ENCODE measurements at regions not wholly inside any gene's neighbourhood (a gene's known extent, or its start where the extent isn't known, plus 50 kb on each side); places are given as distances from the start of the nearest gene placed in this dataset.
A peak's percentile ranks its signal among the peaks of the same experiment; 100 is the strongest.
"Not testable (repeated sequence)": the region's sequence is repeated elsewhere in the genome, so short reads cannot be mapped to it uniquely, and the experiment has no call there.

DNA sequence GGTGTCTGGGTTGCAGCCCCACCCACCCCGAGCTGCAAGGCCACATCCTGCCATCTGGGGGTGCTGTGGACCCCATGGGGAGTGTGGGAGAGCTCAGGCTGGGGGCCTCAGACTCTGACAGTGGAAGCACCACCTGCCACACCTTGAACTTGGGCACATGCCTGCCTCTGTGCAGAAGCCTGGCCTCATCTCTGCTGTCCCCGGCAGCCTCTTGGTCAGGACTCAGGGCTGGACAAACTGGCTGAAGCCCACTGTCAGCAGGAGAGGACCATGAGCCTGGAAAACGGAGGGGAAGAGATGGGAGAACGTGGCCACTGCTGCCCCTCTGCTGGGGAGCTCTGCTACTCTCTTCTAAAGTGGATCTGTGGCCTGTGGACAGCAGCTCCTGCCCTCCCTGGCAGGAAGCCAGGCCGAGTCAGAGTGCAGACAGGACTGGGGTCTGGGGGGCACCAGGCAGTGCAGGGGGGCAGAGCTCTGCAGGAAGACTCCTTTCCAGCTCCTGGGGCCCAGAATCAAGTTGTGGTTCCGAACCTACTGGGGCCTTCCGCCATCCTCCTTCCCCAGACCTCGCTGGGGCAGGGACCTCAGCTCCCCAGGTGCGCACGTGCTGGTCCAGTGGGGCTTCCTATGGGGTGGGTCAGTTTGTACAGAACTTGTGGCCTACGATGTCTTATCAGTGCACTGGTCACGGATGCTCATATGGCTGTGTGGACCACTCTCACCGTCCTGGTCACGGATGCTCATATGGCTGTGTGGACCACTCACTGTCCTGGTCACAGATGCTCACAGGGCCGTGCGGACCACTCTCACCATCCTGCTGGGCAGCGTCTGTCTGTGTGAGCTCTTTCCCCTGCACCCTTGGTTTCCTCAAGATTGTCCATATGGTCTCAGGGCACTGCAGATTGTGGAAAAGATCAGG is 207.7 kb downstream of the LAT start:
- H3K27me3 ChIP-seq (ENCODE audit: control insufficient read depth, insufficient read depth, low read length): no peaks in the 10 kb centered on the region
- TF ChIP-seq, protein P1, sequence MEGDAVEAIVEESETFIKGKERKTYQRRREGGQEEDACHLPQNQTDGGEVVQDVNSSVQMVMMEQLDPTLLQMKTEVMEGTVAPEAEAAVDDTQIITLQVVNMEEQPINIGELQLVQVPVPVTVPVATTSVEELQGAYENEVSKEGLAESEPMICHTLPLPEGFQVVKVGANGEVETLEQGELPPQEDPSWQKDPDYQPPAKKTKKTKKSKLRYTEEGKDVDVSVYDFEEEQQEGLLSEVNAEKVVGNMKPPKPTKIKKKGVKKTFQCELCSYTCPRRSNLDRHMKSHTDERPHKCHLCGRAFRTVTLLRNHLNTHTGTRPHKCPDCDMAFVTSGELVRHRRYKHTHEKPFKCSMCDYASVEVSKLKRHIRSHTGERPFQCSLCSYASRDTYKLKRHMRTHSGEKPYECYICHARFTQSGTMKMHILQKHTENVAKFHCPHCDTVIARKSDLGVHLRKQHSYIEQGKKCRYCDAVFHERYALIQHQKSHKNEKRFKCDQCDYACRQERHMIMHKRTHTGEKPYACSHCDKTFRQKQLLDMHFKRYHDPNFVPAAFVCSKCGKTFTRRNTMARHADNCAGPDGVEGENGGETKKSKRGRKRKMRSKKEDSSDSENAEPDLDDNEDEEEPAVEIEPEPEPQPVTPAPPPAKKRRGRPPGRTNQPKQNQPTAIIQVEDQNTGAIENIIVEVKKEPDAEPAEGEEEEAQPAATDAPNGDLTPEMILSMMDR (IDR thresholded peaks at IDR 0.05; ENCODE audit: insufficient read depth, low read length, poor library complexity, severe bottlenecking): peak; percentile 17
- H3K36me3 ChIP-seq (ENCODE audit: control insufficient read depth, insufficient read depth, low read length): no peaks in the 10 kb centered on the region
- no peak for DNase-seq (ENCODE audit: low read depth)
- H3K4me3 ChIP-seq (ENCODE audit: low read depth, low read length): no peak overlapping the region

DNA sequence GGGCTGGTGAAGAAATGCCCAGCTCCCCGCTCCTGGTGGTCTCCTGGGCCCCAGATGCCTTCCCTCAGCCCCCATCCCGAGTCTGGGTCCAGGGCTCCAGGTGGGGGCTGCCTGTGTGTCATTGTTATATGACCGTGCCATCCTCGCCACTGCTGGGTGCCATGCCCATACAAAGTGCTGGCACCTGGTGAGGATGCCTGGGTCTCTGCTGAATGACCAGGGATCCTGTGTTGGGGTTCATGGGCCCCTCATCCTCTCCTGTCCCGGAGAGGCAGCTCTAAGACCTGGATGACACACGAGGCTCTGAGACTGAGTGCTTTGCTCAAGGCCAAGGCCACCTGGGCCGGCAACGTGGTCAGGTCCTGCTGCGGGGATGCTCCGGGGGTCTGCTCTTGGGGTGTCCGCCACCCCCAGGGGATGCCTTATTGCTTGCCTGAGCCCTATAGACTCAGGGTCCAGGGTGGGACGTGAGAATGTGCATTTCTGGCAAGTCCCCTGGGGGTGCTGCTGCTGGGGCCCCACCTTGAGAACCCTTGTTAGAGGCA is 206.9 kb downstream of the LAT start:
- not testable (repeated sequence) for H3K36me3 ChIP-seq (ENCODE audit: control insufficient read depth, insufficient read depth, low read length); DNase-seq (ENCODE audit: low read depth); H3K4me3 ChIP-seq (ENCODE audit: low read depth, low read length)

DNA sequence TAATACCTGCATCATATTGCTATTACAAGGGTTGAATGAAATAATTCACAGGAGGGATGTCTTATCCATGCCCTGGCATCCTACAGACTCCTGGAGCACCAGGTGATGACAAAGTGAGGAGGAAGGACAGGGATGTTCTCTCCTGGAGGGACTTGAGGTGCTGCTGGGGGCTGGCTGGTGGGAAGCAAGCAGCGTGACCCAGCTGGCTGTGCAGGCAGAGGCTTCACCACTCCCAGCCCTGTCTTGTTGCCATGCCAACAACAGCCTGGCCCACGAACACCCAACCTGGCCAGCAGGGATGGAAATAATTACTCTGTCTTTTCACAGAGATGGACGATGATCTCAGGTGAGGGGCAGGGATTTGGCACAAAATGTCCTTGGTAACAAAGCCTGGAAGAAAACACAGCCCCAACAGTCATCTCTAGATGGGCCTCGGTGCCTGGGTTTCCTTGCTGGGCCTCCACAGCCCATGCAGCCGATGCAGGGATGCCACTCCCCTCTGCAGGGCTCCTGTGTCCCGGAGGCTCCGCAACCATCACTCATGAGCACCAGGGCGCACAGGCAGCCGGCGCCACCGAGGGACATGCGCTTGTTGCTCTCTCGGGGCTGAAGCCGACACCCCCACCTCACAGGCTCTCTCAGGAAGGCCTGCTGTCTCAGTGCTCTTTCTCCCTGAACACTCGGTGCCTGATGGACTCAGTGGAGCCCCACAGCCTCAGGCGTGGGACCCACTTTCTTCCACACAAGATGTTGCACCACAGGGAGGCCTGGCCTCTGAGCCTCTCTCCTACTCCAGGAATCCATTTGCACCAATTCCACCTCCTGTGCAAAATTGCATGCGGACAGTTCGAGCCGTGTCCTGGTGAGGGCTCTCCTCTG is 205.9 kb downstream of the LAT start:
- not testable (repeated sequence) for DNase-seq (ENCODE audit: low read depth); H3K27me3 ChIP-seq (ENCODE audit: control insufficient read depth, insufficient read depth, low read length); H3K36me3 ChIP-seq (ENCODE audit: control insufficient read depth, insufficient read depth, low read length); H3K4me3 ChIP-seq (ENCODE audit: low read depth, low read length)

More for the DNA sequence above, 206.9 kb downstream of the LAT start:
- not testable (repeated sequence) for H3K27me3 ChIP-seq (ENCODE audit: control insufficient read depth, insufficient read depth, low read length)

DNA sequence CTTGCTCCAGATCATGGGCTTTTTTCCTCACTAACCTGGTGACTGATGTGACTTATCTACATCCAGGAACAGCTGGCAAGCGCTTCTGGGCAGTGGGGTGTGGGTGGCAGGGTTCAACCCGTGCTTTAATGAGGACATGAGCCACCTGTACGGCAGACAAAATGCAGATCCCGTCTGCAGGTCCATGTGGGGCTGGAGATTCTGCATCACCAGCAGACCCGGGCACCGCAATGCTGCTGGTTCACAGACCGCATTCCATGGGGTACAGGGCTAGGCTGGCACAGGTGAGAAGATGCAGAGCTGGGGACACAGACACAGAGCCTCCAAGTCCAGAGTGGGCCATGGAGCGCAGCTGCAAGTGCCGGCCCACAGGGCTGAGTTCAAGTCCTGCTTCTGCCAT is 204.0 kb downstream of the LAT start:
- not testable (repeated sequence) for H3K36me3 ChIP-seq (ENCODE audit: control insufficient read depth, insufficient read depth, low read length); DNase-seq (ENCODE audit: low read depth); H3K4me3 ChIP-seq (ENCODE audit: low read depth, low read length); H3K27me3 ChIP-seq (ENCODE audit: control insufficient read depth, insufficient read depth, low read length)

DNA sequence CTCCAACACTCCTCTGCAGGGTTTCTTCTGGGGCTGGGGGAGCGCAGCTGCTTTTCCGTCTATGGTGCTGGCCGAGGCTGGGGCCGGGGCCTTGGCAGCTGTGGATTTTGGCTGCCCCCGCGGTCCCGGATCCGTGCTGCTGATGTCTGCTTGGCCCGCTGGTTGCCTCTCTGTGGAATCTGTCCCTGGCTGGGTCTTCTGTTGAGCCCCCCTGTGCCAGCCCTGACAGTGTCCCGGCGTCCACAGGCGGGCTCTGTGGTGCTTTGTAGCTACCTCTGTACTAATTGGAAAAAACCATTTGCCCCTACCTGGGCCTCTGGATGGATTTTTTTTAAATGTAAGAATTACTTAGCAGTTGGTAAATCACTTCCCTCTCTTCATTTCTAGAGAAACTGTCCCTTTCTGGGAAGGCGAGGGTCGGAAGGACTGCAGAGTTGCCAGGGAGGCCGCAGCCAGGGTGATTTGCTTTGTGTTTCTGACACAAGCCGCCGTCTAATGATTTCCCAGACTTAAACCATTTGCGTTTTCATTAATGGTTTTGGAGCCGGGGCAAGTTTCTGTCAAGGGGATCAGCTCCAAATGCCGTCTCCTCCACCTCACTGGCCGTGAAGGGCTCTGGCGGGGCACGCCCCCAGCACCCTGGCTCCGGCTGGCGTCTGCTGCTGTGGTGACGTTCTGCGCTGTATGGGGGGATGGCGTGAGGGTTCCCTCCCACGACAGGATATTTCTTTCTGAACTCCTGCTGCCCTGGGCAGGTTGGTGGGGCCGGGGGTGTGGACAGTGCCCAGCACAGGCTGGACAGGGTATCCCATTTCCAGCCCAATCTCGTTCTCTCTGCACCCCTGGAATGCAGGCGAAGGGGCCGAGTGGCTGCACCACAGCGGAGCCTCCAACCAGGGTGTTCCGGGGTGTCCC is 201.7 kb downstream of the LAT start:
- H3K4me3 ChIP-seq (ENCODE audit: low read depth, low read length); DNase-seq (ENCODE audit: low read depth); H3K36me3 ChIP-seq (ENCODE audit: control insufficient read depth, insufficient read depth, low read length); H3K27me3 ChIP-seq (ENCODE audit: control insufficient read depth, insufficient read depth, low read length): not testable (repeated sequence)

DNA sequence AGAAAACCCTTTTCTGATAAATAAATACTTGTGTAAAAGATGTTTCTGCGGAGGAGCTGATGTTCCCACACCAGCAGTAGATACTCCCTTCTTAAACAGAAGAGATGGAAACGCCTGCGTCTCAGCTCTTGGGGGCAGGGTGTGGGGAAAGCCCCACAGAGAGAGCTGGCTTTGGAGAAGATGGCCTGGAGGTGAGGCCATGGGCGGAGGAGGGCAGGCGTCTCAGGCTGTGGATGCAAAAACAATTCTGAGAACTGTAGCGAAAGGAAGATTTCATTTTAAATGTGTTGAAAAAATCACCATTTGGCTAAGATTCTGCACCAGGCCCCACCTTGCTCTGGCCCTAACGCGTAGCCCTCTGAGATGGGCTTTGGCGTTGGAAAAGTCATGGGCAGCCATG is 201.0 kb downstream of the LAT start:
- H3K36me3 ChIP-seq (ENCODE audit: control insufficient read depth, insufficient read depth, low read length); DNase-seq (ENCODE audit: low read depth); H3K4me3 ChIP-seq (ENCODE audit: low read depth, low read length); H3K27me3 ChIP-seq (ENCODE audit: control insufficient read depth, insufficient read depth, low read length): not testable (repeated sequence)

DNA sequence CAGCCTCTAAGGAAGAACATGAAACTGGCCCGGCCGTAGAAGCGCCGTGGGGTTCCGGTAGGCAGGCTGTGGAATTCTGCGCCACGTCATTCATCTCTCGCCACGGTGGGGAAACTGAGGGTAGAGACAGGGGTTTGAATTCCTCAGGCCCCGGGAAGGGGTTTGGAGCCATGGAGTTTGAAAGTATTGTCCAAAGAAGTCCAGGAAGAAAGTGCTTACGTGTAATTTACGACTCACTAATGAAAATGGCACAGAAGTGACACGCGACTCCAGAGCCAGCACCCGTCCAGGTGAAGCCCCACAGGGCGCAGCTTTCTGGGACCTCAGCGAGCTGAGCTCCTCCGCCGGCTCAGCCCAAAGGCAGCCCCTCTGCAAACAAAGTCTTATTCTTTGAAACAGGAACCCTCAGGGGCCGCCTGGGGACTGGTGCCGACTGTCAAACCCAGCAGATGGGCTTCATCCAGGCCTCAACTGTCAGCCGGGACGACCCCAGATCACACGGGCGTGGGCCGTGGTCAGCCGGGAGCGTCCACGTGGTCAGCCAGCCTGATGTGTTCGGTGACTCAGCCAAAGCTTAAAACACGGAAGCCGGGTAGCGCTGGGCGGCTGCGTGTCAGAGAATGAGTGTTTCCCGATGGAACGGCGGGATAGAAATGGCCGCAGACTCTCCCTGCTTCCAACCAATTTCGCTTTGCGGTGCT is 200.0 kb downstream of the LAT start:
- H3K4me3 ChIP-seq (ENCODE audit: low read depth, low read length); H3K36me3 ChIP-seq (ENCODE audit: control insufficient read depth, insufficient read depth, low read length); H3K27me3 ChIP-seq (ENCODE audit: control insufficient read depth, insufficient read depth, low read length): not testable (repeated sequence)
- DNase-seq (ENCODE audit: low read depth): peak; percentile 9

DNA sequence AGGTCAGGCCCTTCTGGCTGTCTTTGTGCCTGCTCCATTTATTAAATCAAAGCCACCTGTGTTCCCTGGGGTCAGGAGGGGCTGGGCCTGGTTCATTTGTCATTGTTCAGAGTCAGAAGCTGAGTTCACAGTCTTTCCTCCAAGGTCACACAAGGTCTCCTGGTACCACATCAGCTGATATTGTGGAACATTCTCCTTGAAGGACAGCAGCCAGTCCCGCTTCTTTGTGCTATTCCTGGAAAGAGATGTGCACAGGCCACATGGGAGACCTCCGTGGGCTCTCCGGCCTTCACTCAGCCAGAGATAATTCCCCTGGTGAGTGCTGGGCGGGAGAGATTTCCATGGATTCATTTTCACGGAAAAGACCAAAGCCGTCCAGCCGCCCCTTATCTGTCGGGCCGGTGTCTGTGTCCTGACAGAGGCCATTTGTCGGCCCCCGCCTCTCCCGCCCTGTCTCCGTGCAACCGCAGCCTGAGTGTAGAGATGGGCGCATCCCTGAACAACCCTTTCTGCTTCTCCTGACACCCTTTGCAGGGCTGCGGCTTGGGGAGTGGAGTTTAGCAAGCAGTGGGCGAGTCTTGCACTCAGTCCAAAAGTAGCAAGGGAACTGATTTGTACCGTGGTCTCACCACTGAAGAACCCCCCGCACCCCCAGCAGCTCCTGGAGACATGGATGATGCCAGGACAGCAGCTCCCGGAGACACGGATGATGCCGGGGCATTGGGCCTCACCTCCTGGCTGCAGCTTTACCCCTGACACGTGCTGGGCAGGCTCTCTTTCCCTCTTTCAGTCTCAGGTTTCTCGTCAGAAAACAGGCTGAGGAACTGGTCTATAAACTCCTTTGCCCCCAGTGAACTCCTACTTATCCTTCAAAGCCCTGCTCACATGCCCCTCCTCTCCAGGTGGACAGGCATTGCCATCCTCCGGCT is 198.4 kb downstream of the LAT start:
- DNase-seq (ENCODE audit: low read depth); H3K36me3 ChIP-seq (ENCODE audit: control insufficient read depth, insufficient read depth, low read length); H3K4me3 ChIP-seq (ENCODE audit: low read depth, low read length); H3K27me3 ChIP-seq (ENCODE audit: control insufficient read depth, insufficient read depth, low read length): not testable (repeated sequence)
